ENCODE measurements at regions not wholly inside any gene's neighbourhood (a gene's known extent, or its start where the extent isn't known, plus 50 kb on each side); places are given as distances from the start of the nearest gene placed in this dataset.

DNA sequence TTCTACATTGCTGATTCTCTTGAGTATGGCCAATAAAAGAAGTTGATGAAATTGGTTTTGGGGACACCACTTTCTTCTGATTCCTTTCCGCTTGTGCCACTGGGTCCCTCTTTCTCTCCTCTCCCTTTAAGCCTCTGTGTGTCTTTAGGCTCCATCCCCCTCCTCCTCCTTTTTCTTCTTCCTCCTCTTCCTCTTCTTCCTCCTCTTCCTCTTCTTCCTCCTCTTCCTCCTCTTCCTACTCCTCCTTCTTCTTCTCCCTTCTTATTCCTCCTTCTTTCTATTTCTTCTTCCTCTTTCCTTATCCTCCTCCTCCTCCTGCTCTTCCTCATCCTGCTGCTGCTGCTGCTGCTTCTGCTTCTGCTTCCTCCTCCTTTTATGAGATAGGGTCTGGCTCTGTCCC lies 93.7 kb downstream of the CHD9NB start:
- no peak overlapping the region for H3K4me3 ChIP-seq
- H3K4me1 ChIP-seq (ENCODE audit: low read depth), result no peaks in the 10 kb centered on the region
- TF ChIP-seq, protein P1, sequence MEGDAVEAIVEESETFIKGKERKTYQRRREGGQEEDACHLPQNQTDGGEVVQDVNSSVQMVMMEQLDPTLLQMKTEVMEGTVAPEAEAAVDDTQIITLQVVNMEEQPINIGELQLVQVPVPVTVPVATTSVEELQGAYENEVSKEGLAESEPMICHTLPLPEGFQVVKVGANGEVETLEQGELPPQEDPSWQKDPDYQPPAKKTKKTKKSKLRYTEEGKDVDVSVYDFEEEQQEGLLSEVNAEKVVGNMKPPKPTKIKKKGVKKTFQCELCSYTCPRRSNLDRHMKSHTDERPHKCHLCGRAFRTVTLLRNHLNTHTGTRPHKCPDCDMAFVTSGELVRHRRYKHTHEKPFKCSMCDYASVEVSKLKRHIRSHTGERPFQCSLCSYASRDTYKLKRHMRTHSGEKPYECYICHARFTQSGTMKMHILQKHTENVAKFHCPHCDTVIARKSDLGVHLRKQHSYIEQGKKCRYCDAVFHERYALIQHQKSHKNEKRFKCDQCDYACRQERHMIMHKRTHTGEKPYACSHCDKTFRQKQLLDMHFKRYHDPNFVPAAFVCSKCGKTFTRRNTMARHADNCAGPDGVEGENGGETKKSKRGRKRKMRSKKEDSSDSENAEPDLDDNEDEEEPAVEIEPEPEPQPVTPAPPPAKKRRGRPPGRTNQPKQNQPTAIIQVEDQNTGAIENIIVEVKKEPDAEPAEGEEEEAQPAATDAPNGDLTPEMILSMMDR (IDR thresholded peaks at IDR 0.05; ENCODE audit: low read depth, low read length), result no peak
- no peaks in the 10 kb centered on the region for H3K27me3 ChIP-seq
- H3K27ac ChIP-seq, result no peak overlapping the region
- no peaks in the 10 kb centered on the region for H3K9me3 ChIP-seq (ENCODE audit: low read depth)
- no peaks in the 10 kb centered on the region for H3K36me3 ChIP-seq
- DNase-seq (ENCODE audit: low read depth in 1 of 2, low spot score in 1 of 2), result no peak

- Histone ChIP-seq H3K27ac (no peak overlapping the region), H3K36me3 (no peaks in the 10 kb centered on the region), H3K9me3 (ENCODE audit: low read depth) (no peaks in the 10 kb centered on the region), H3K4me1 (ENCODE audit: low read depth) (no peaks in the 10 kb centered on the region), H3K27me3 (no peaks in the 10 kb centered on the region), H3K4me3 (no peak overlapping the region)
- TF ChIP-seq, protein P1 (IDR thresholded peaks at IDR 0.05; ENCODE audit: low read depth, low read length), result no peak
- DNase-seq (ENCODE audit: low read depth in 1 of 2, low spot score in 1 of 2), result no peak
Measured at GRCh38 chr16:52957199-52957598, 95.5 kb downstream of the CHD9NB start.

DNA sequence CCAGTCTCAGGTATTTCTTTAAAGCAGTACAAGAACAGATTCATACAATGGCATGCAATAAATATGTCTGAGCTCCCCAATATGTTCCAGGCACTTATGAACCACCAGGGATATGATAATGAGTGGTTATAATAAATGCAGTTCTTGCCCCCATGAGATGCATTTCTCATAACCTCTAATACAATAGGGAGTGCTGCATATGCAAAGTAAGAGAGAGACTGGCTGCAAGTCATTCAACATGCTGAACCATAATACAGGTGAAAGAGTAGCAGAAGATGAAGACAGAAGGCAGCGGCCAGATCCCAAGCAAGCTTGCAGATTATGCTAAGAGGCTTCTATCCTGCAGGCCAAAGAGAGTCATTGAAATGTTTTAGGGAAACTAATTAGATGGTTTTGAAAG lies 96.7 kb downstream of the CHD9NB start:
- no peak overlapping the region for H3K27ac ChIP-seq
- no peaks in the 10 kb centered on the region for H3K4me1 ChIP-seq (ENCODE audit: low read depth)
- TF ChIP-seq, protein P1 (IDR thresholded peaks at IDR 0.05; ENCODE audit: low read depth, low read length), result no peak

DNA sequence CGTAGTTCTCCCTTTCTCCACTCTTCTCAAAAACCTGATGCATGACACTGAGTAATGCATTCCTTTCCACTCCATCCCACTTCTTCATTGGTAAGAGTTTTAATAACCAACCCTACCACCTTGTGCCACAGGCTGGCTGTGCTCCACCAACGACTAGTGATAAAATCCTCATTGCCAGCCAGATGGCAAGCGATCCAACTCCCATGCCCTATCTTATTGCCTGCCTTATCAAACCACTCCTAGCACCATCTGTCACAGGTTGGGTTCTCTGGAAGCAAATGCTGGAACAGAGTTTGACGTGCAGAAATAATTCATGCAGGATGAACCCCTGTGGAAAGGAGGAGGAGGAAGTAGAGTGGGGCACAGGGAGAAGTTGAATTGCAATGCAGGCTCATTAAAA lies 99.5 kb downstream of the CHD9NB start:
- Histone ChIP-seq H3K4me1 (ENCODE audit: low read depth) (no peaks in the 10 kb centered on the region), H3K27ac (no peak overlapping the region), H3K27me3 (no peaks in the 10 kb centered on the region), H3K9me3 (ENCODE audit: low read depth) (no peaks in the 10 kb centered on the region), H3K36me3 (no peaks in the 10 kb centered on the region), H3K4me3 (no peak overlapping the region)
- TF ChIP-seq, protein P1 (IDR thresholded peaks at IDR 0.05; ENCODE audit: low read depth, low read length), result no peak
- DNase-seq (ENCODE audit: low read depth in 1 of 2, low spot score in 1 of 2), result no peak

More for the DNA sequence above, 96.7 kb downstream of the CHD9NB start:
- H3K27me3 ChIP-seq, result no peaks in the 10 kb centered on the region
- H3K9me3 ChIP-seq (ENCODE audit: low read depth), result no peaks in the 10 kb centered on the region
- no peak for DNase-seq (ENCODE audit: low read depth in 1 of 2, low spot score in 1 of 2)
- no peak overlapping the region for H3K4me3 ChIP-seq
- no peaks in the 10 kb centered on the region for H3K36me3 ChIP-seq

GRCh38 chr16:52948946-52949345 lies 103.8 kb downstream of the CHD9NB start:
- no peak overlapping the region for H3K4me3 ChIP-seq
- TF ChIP-seq, protein P1 (IDR thresholded peaks at IDR 0.05; ENCODE audit: low read depth, low read length), result no peak

DNA sequence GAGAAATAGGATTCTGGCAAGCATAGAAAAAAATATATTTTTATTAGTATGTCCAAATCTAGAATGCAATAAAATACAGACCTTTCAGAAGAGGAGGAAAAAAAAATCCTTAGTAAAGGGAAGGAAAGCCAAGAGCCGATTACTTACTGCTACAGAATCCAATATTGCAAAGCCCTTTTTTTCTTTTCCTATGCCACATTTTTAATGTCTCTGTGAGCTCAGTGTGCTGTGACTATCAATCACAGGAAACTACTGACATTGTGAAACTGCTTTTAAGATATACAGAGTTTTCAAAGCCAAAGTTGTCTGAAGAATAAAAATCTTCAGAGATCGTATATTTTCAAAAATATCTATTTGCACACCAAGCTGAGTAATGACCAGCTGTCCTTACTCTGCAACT lies 120.4 kb downstream of the CHD9NB start:
- H3K27ac ChIP-seq, result no peak overlapping the region
- TF ChIP-seq, protein P1 (IDR thresholded peaks at IDR 0.05; ENCODE audit: low read depth, low read length), result no peak

More at GRCh38 chr16:52948946-52949345, 103.8 kb downstream of the CHD9NB start:
- no peak for DNase-seq (ENCODE audit: low read depth in 1 of 2, low spot score in 1 of 2)
- Histone ChIP-seq H3K36me3 (no peaks in the 10 kb centered on the region), H3K9me3 (ENCODE audit: low read depth) (no peaks in the 10 kb centered on the region), H3K27me3 (no peaks in the 10 kb centered on the region), H3K4me1 (ENCODE audit: low read depth) (no peaks in the 10 kb centered on the region), H3K27ac (no peak overlapping the region)

More for the DNA sequence above, 120.4 kb downstream of the CHD9NB start:
- Histone ChIP-seq H3K27me3 (no peaks in the 10 kb centered on the region), H3K4me3 (no peak overlapping the region), H3K4me1 (ENCODE audit: low read depth) (peaks cover 3% of the 10 kb centered on the region), H3K9me3 (ENCODE audit: low read depth) (no peaks in the 10 kb centered on the region), H3K36me3 (no peaks in the 10 kb centered on the region)
- DNase-seq (ENCODE audit: low read depth in 1 of 2, low spot score in 1 of 2), result no peak

All from cardiac muscle cell (in vitro differentiated cells and primary cell).